Right renal pelvis (tissue), 4 donors: ENCODE measurements at regions not wholly inside any gene's neighbourhood (a gene's known extent, or its start where the extent isn't known, plus 50 kb on each side); places are given as distances from the start of the nearest gene placed in this dataset.
A peak's percentile ranks its signal among the peaks of the same experiment; 100 is the strongest.

Source experiments
- DNase-seq, 4 donors: peaks; one replicate each; pipeline ENCODE4 v3.0.0-alpha.2; 2013; ENCODE audit warnings: low read depth in 4 of 4, low spot score in 3 of 4, missing footprints in 1 of 4

DNA sequence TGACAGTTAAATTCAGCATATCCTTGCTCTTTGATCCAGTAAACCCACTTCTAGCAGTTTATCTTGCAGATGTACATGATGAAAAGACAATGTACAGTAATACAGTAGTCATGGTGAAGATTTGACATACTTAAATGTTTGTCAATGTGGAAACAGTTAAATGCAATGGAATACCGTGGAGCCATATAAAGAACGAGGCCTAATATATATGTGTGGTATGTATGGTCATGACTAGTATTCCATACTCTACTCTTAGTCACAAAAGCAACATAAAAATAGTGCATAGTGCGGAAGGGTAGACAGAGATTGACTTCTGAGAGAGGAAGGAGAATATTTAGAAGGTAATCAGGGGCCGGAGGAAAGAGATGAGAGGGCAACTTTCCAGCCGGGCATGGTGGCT, 70.7 kb upstream of the ARMC2 start:
- no peak for DNase-seq

DNA sequence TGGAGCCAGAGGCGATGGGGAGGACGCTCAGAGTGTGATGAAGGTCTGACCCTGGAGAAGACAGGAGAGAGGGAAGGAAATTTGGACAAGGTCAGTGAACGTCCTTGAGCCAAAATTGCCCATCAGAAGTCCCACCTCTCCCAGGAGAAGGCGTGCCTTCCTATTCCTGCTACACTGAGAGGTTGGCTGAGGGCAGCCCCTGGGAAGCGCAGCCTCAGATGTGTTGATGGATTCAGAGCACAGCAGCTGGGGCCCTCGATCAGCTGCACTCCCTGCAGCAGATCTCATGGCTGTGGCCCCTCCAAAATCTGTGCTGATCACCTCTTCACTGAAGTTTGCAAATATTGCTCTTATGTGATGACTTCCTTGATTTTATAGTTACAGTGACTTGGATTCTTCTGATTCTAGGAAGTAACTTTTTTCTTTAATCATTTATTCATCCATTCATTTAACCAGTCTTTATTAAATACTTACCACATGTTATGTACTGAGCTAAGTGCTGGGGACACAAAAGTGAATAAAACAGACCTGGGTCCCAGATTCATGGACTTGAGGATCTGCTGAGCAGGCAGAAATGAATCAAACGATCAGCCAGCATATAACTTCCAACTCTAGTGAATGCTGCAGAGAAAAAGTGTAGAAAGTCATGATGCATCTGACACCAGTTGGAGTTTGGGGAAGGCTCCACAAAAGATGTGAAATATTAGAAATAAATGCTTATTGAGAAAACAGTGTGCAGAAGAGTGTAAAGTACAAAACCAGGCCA, 69.6 kb upstream of the ARMC2 start:
- DNase-seq: no peak

DNA sequence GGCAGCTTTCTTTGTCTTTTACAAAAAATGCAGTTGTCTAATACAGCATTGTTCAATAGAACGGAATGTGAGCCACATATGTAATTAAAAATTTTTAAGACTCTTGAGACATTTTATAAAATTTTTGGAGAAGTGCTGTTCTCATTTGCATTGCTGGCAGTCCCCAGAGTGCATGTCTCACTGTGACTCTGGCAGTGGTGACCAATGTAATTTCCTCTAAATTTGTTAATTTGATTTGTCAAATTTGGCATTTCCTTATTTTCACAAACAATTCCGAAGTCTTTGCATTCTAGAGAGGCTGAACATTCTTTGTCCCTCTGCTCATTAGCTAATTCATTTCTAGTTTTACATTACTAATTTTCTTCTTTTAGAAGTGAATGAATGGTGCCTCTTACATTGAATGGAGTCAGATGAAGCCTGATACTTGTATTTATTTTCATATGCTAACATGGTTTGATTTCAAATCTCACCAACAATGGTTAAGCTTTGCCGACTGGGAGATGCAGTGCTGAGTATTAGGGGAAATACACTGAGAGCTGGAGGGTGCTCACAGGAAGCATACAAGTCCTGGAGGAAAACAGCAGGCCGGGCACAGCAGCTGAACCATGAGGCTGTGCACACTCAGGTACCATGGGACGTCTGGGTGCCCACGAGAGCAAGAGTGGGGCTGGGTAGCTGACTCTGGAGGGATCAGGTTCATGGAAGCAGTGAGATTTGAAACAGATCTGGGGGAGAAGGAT, 68.5 kb upstream of the ARMC2 start:
- no peak for DNase-seq

DNA sequence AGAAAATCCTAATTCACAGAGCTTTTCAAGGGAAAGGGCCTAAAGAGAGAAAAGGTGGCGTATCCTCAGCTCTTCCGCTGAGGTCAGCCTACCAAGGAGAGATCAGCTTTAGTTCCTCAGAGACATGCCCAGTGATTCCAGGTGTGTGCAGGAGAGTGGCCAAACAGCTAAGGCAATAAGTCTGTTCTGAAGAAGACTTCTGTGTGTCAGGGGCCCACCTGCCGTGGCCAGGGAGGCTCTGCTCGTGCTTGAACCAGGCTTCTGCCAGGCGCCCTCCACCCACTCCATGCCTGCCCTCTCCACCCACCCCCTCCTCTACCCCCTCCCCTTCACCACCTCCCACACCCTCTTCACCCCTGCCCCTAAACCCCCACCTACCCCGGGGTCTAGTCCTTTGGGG, 67.4 kb upstream of the ARMC2 start:
- DNase-seq: no peak

DNA sequence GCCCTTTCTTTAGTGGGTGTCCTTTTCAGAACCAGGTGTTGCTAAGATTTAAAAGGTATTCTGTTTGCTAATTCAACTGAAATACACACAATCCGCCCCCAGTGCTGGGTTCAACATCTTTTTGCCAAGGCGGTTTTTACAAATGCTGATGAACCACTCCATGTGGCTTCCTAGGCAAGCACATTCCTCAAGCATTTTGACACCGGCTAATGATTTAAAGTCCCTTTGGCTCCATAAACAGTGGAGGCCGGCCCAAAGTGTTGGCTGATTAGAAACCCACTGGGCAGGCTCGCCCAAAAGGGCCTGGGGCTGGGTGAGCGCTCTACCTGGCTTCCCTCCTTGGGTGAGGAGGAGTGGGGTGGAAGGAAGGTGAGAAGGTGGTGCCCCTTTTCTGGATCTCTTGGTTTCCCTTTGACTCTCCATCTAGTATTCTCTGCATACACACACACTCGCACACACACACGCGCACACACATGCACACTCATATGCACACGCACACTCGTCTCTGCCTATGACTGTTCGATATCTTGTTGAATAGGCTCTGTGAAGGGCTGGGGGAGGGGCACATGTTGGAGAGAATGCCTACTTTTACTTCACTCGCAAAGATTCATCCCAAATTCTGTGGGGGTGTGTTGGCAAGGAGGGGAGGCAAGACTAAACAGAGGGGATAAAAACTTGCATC, 66.7 kb upstream of the ARMC2 start:
- no peak for DNase-seq

DNA sequence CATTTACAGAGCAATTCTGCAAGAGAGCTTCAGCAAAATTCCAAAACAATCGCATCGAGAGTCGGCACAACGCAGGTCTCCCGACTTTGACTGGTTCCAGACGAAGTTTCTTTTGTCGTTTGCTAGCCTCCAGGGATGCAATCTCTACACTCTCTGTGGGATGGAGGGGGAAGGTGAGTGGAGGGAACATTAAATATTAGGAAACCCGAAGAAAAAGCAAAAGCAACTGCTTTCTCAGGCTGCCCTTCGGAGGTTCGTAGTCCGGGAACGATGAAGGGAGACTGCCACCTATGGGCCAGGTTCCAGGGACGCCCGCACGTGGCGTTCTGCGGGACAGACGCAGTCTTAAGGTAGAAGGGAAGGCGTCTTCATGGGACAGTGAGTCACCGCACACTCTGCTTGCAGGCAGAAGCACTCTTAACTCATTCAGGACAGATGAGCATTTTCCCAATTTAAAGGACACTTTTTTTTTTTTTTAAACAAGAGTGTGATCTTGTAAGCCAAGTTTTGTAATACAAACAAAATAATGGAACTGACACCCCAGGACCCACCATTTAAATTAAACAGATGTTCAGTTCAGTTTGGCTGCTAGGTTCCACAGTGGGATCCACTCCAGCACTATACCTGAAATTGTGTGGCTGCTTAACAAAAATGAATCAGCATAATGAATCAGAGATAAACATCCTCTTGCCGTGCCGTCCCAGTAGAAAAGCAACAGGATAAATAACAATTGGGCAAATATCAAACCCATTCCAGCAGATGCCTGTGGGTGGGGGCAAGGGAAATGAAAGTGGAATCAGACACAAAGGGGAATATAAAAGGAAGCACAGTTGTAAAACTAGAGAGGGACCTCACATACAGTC, 65.8 kb upstream of the ARMC2 start:
- DNase-seq: peak; percentile 60 to 70 (median 64)

DNA sequence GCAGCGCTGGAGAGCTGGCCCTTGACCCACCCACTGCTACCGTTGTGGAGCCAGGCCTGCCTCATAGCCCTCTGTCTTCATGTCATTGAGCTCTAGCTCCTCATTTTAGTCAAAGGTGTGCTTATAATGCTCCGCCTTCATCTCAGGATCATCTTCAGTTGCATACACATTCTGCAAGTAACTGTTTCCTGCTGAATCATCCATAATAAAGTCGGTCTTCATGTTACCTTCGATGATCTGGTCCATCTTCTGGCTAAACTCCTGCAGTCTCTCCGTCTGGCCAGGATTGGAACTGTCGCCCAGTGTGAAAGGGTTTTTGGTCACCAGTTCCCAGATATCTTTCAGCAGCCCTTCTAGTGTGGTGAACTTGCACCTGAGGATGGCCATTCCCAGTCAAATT, 62.6 kb upstream of the ARMC2 start:
- DNase-seq: no peak

DNA sequence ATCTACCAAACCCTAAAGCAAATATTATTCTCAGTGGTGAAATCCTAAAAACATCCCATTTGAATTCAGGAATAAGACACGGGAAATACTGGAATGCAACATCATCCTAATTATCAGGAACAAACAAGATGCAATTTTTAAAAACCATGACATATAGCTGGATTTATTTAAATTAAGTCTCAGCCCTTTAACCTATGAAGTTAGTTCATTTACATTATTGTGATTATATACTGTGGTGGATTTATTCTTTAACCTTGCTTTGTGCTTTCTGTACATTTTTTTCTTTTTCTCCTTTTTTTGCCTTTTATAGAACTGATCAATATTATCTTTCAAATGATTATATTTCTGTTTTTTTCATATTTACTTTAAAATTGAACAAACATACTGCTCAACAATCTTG, 59.8 kb upstream of the ARMC2 start:
- no peak for DNase-seq

DNA sequence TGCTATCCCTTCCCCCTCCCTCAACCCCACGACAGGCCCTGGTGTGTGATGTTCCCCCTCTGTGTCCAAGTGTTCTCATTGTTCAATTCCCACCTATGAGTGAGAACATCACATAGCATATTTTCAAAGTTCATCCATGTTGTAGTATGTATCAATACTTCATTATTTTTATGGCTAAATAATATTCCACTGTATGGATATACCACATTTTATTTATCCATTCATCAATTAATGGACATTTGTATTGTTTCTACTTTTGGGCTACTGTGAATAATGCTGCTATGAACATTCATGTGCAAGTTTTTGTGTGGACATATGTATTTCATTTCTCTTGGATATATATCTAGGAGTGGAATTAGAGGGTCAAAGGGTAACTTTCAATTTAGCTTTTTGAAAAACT, 58.7 kb upstream of the ARMC2 start:
- DNase-seq: no peak

DNA sequence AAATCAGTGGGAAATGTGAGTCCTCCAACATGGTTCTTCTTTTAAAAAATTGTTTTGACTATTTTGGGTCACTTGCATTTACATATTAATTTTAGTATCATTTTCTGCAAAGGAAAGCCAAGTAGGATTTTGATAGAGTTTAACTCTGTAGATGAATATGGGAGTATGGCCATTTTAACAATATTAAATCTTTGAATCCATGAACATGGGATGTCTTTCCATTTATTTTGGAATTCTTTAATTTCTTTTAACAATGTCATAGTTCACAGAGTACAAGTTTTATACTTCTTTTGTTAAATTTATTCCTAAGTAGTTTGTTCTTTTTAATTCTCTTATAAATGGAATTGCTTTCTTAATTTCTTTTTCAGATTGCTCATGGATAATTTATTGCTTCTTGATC, 56.5 kb upstream of the ARMC2 start:
- no peak for DNase-seq

DNA sequence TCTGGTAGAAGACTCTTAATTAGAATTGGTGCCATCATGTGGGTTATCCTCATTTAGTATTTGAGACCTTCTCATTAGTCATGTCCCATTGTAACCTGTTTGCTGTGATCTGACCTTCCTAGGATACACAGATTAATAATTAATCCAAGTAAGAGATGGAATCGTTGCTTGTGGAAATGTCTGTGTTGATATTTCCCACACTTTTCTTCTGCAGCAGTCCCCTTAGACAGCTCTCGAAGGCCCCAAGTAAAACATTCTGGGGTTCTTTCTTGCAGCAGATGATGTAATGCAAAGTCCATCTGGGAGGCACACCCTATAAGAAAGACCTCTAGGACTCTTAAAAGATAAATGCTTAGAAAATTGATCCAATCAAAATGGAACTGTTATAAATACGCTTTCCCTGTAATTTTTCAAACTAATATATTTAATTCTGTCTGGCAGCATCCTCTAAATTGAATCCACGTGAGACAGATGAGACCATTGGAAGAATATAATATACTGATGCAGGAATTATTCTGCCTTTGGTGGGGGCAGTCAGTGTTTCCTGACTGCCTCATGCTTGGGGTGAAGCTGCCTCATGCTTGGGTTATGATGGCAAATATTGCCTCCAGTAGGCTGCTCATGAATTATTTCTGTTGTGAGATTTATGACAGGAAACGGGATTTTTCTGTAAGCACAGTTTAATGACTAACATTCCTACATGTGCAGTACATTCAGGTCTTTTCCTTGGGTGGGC, 54.5 kb upstream of the ARMC2 start:
- no peak for DNase-seq

DNA sequence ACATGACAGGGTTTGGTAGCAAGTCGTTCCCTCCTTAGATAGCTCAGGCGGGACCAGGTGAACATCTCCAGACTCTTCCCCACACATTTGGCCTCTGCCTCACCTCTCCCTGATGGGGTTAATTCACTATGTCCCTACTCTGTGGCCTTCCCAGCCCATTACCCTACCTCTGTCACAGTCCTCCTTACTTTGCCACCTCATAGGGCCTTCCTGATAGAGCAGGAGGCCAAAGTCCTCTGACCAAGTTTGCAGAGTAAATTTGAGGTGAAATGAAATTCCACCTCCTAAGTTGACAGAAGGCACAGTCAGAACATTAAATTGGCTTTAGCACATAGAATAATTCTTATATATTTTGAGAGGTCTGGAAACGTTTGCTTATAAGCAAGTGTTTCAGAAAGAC, 53.1 kb upstream of the ARMC2 start:
- DNase-seq: no peak

DNA sequence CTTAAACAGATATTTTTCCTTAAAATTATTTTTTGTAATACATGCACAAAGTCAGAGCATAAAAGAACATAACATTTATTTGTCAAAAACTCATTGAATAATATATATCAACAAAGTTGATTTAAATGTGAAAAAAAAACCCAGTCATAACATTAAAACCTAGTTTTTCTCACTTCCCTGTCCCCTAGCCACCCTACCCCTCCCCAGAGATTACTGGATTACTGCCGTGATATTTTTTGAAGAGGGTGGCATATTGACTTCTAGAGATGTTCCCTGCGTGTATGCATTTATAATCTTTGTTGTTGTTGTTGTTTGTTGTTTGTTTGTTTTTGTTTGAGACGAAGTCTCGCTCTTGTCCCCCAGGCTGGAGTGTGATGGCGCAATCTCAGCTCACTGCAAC, 52.4 kb upstream of the ARMC2 start:
- no peak for DNase-seq

DNA sequence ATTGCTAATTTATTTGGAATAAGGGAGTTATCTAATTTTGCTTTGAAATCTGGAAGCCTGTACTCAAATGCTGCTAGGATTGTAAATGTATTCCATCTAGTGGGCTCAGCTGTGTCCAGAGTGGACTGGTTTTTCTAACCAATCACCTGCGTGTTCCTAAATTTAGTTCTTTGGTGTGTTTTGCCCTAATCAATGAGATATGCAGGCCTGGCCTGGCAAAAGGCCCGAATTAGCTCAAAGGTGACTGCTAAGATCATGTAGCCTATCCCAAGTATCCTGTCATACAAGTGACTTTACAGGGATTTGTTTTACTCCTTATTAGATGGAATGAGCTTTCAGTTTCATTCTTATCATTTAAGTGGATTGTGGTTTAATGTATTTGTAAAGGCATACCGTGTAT, 51.3 kb upstream of the ARMC2 start:
- no peak for DNase-seq

DNA sequence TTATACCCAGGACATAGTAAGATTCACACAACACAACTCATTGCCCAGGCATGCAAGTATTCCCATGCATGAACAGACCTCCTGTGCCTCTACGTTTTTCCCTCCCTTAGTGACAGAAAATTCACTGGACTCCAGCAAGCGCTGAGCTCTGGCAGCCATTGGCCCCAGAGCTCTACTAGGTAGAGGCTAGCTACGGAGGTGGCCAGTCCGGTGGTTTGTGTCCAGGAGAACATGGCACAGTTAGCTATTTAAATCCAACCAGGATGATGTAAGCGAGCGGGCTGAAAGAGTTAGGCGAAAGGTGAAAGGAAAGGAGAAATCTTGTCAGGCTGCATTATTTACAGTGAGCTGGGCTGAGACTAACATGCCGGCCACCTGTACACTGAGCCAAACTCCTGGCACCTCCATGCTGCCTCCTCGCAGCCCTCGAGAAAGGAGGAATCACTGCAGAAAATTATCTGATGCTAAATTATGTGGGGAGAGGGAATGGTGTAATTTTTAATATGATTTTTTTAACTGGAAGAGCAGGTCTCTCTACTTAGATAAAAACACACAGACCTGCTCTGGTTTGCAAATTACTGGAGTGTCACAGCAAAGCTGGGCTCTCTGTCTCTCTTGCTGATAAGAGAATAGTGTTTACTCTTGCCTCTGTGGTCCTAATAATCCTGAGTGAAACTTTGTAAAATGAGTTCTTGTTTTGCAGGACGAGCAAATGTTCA, 50.1 kb upstream of the ARMC2 start:
- no peak for DNase-seq
